HL-60 (cell line): ENCODE measurements at regions not wholly inside any gene's neighbourhood (a gene's known extent, or its start where the extent isn't known, plus 50 kb on each side); places are given as distances from the start of the nearest gene placed in this dataset.

Source experiments
- DNase-seq, 2 experiments: peaks; one replicate each; pipeline ENCODE4 v3.0.0-alpha.2; 2010 to 2020; ENCODE audit warnings: low read depth in 1 of 2, low spot score in 1 of 2
- H3K27ac ChIP-seq: fragments of 250-450 bp; sonication (Bioruptor Pico); replicated peaks from 2 replicates; pipeline ENCODE4 v1.5.1; 2020; ENCODE audit warnings: mild to moderate bottlenecking, moderate library complexity
- H3K27me3 ChIP-seq: fragments of 250-450 bp; sonication (Bioruptor Pico); 2 replicates; pipeline ENCODE4 v1.5.1; 2021; ENCODE audit warnings: mild to moderate bottlenecking, moderate library complexity; ENCODE audit not compliant: insufficient read depth, poor library complexity, severe bottlenecking
- H3K4me3 ChIP-seq: replicated peaks from 2 replicates; pipeline ENCODE4 v1.5.1; 2011; ENCODE audit warnings: mild to moderate bottlenecking, control low read depth, low read length; ENCODE audit not compliant: insufficient read depth
- GABPA ChIP-seq: IDR thresholded peaks from 2 replicates; pipeline ENCODE4 v1.6.1; 2012; ENCODE audit warnings: low read depth
- POLR2AphosphoS5 ChIP-seq: IDR thresholded peaks from 2 replicates; pipeline ENCODE4 v1.6.1; 2012; ENCODE audit warnings: low read depth
- SPI1 ChIP-seq: IDR thresholded peaks from 2 replicates; pipeline ENCODE4 v1.6.1; 2012; ENCODE audit warnings: low read depth, mild to moderate bottlenecking, borderline replicate concordance
- TF ChIP-seq, protein P1 (sequence below): IDR thresholded peaks from 2 replicates; pipeline ENCODE4 v1.6.1; 2012; ENCODE audit warnings: low read depth; ENCODE audit not compliant: insufficient replicate concordance
- TF ChIP-seq, protein P2 (sequence below): IDR thresholded peaks from one replicate; pipeline ENCODE4 v1.5.1; 2011; ENCODE audit warnings: low read length, control low read depth, inconsistent platforms; ENCODE audit not compliant: insufficient read depth

DNA sequence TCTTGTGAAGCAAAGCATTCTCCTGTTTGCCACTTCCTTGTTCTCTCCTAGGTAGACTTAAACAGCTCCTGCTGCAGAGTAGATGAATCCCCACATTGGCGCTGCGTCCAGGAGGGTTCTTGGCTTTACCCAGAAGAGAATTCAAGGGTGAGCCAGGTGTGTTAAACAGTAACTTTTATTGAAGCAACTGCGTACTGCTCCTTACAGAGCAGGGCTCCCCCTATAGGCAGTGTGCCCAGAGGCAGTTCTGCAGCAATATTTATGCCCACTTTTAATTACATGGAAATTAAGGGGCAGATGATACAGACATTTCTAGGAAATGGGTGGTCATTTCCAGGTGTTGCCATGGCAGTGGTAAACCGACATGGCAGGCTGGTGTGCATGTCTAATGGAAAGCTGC lies 987.6 kb upstream of the RBFOX1 start:
- Histone ChIP-seq H3K27ac (no peak overlapping the region), H3K27me3 (no peaks in the 10 kb centered on the region), H3K4me3 (no peak overlapping the region)
- no peak for TF ChIP-seq GABPA
- TF ChIP-seq POLR2AphosphoS5 = no peak
- TF ChIP-seq, protein P1, sequence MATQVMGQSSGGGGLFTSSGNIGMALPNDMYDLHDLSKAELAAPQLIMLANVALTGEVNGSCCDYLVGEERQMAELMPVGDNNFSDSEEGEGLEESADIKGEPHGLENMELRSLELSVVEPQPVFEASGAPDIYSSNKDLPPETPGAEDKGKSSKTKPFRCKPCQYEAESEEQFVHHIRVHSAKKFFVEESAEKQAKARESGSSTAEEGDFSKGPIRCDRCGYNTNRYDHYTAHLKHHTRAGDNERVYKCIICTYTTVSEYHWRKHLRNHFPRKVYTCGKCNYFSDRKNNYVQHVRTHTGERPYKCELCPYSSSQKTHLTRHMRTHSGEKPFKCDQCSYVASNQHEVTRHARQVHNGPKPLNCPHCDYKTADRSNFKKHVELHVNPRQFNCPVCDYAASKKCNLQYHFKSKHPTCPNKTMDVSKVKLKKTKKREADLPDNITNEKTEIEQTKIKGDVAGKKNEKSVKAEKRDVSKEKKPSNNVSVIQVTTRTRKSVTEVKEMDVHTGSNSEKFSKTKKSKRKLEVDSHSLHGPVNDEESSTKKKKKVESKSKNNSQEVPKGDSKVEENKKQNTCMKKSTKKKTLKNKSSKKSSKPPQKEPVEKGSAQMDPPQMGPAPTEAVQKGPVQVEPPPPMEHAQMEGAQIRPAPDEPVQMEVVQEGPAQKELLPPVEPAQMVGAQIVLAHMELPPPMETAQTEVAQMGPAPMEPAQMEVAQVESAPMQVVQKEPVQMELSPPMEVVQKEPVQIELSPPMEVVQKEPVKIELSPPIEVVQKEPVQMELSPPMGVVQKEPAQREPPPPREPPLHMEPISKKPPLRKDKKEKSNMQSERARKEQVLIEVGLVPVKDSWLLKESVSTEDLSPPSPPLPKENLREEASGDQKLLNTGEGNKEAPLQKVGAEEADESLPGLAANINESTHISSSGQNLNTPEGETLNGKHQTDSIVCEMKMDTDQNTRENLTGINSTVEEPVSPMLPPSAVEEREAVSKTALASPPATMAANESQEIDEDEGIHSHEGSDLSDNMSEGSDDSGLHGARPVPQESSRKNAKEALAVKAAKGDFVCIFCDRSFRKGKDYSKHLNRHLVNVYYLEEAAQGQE = no peak
- TF ChIP-seq, protein P2, sequence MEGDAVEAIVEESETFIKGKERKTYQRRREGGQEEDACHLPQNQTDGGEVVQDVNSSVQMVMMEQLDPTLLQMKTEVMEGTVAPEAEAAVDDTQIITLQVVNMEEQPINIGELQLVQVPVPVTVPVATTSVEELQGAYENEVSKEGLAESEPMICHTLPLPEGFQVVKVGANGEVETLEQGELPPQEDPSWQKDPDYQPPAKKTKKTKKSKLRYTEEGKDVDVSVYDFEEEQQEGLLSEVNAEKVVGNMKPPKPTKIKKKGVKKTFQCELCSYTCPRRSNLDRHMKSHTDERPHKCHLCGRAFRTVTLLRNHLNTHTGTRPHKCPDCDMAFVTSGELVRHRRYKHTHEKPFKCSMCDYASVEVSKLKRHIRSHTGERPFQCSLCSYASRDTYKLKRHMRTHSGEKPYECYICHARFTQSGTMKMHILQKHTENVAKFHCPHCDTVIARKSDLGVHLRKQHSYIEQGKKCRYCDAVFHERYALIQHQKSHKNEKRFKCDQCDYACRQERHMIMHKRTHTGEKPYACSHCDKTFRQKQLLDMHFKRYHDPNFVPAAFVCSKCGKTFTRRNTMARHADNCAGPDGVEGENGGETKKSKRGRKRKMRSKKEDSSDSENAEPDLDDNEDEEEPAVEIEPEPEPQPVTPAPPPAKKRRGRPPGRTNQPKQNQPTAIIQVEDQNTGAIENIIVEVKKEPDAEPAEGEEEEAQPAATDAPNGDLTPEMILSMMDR = no peak
- TF ChIP-seq SPI1 = no peak
- DNase-seq = no peak

DNA sequence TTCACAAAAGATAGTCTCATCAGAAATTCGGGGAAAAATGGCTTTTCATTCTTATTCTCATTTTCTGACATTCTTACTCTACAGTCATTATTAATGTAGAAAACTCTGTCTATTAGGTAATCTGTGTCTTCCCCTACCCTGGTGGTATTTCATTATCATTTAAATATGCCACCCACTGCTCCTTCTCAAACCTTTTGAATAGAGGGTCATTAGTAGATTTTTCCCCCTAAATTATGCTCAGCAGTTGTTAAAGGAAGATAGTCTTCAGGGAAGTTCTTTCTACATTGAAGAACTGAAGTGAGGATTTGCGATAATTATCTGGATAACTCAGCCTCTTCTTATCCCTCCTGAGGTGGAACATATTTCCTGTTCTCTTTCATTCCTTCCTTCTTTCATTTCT lies 989.5 kb upstream of the RBFOX1 start:
- DNase-seq = no peak
- Histone ChIP-seq H3K27me3 (no peaks in the 10 kb centered on the region), H3K4me3 (no peak overlapping the region), H3K27ac (no peak overlapping the region)
- TF ChIP-seq SPI1 (no peak), POLR2AphosphoS5 (no peak), GABPA (no peak)
- TF ChIP-seq, protein P1 = no peak
- TF ChIP-seq, protein P2 = no peak

DNA sequence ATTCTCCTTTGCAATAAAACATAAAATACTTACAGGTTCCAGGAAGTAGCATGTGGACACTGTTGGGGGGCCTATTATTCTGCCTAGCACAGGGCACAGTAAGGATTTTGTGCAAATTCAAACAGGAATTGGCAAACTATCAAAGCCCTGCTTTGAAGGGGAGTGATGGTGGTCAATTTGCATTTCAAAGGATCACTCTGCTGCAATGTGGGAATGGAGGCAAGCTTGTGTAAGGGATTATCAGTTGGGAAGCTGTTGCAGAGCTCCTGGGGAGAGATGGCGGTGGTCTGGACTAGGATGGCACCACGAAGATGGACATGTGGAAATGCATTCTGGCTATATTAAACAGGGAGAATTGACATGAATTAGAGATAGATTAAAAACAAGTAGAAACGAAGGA lies 990.7 kb upstream of the RBFOX1 start:
- no peak for DNase-seq
- H3K27me3 ChIP-seq = no peaks in the 10 kb centered on the region
- no peak overlapping the region for H3K27ac ChIP-seq
- no peak for TF ChIP-seq POLR2AphosphoS5
- no peak for TF ChIP-seq GABPA
- TF ChIP-seq, protein P2 = no peak
- TF ChIP-seq, protein P1 = no peak
- no peak for TF ChIP-seq SPI1
- H3K4me3 ChIP-seq = no peak overlapping the region
